OCI-LY7 (cell line): ENCODE measurements at regions not wholly inside any gene's neighbourhood (a gene's known extent, or its start where the extent isn't known, plus 50 kb on each side); places are given as distances from the start of the nearest gene placed in this dataset.

Experiments
- BruUV-seq: library from RNA; stranded (reverse); fragments of 400-500 nt; replicated peaks from 2 replicates; lab custom pipeline; 2021; lab: Mats Ljungman, UMichigan
- CTCF ChIA-PET: fragments of 300-600 bp; sonication (Branson Sonifier 250); formaldehyde crosslinking; loops from one replicate; lab custom pipeline; 2022; ENCODE audit warnings: antibody characterized with exemption; ENCODE audit not compliant: unreplicated experiment; lab: Charles Lee
- POLR2A ChIA-PET: fragments of 300-600 bp; sonication (Branson Sonifier 250); formaldehyde crosslinking; loops from one replicate; lab custom pipeline; 2022; ENCODE audit warnings: antibody characterized with exemption; lab: Charles Lee
- DNase-seq: peaks from one replicate; pipeline ENCODE4 v3.0.0-alpha.2; 2015; ENCODE audit warnings: low spot score
- H2AFZ ChIP-seq: fragments of 200-600 bp; sonication (generic), shearing (Covaris generic); 2 replicates; pipeline ENCODE4 v1.6.1; 2014; ENCODE audit warnings: mild to moderate bottlenecking, antibody characterized with exemption, low read length, moderate library complexity
- H3K27ac ChIP-seq: fragments of 200-600 bp; sonication (generic); 2 replicates; pipeline ENCODE4 v1.5.1; 2014; ENCODE audit warnings: mixed run types, low read depth, mild to moderate bottlenecking, moderate library complexity, low read length, inconsistent platforms; ENCODE audit not compliant: poor library complexity, severe bottlenecking
- H3K36me3 ChIP-seq: fragments of 200-600 bp; sonication (generic); 2 replicates; pipeline ENCODE4 v1.6.1; 2014; ENCODE audit warnings: mild to moderate bottlenecking, antibody characterized with exemption, low read length, moderate library complexity, mixed read lengths; ENCODE audit not compliant: insufficient read depth
- H3K4me1 ChIP-seq: fragments of 200-600 bp; sonication (generic); 2 replicates; pipeline ENCODE4 v1.5.1; 2014; ENCODE audit warnings: mild to moderate bottlenecking, low read length; ENCODE audit not compliant: insufficient read depth, poor library complexity, severe bottlenecking
- H3K4me2 ChIP-seq: fragments of 200-600 bp; sonication (generic); 2 replicates; pipeline ENCODE4 v1.6.1; 2014; ENCODE audit warnings: mild to moderate bottlenecking, low read length
- H3K4me3 ChIP-seq: fragments of 200-600 bp; sonication (generic); 2 replicates; pipeline ENCODE4 v1.5.1; 2014; ENCODE audit warnings: mild to moderate bottlenecking, low read depth, low read length; ENCODE audit not compliant: poor library complexity, severe bottlenecking
- H3K79me2 ChIP-seq: fragments of 200-600 bp; sonication (generic); 2 replicates; pipeline ENCODE4 v1.6.1; 2016; ENCODE audit warnings: low read depth, mild to moderate bottlenecking, low read length, moderate library complexity, mixed read lengths; ENCODE audit not compliant: insufficient read depth
- H3K9me2 ChIP-seq: fragments of 200-600 bp; sonication (generic); 2 replicates; pipeline ENCODE4 v1.6.1; 2016; ENCODE audit warnings: mild to moderate bottlenecking, low read length, mixed read lengths; ENCODE audit not compliant: insufficient read depth
- H3K9me3 ChIP-seq: fragments of 200-600 bp; sonication (generic); 2 replicates; pipeline ENCODE4 v1.6.1; 2014; ENCODE audit warnings: mild to moderate bottlenecking, mixed run types, low read length, mixed read lengths
- H4K20me1 ChIP-seq: fragments of 200-600 bp; sonication (generic); 2 replicates; pipeline ENCODE4 v1.6.1; 2014; ENCODE audit warnings: mild to moderate bottlenecking, antibody characterized with exemption, low read length, moderate library complexity, mixed read lengths; ENCODE audit not compliant: insufficient read depth
- EZH2phosphoT487 ChIP-seq: fragments of 200-600 bp; sonication (generic); IDR thresholded peaks from 2 replicates; pipeline ENCODE4 v1.6.1; 2018; ENCODE audit warnings: low read depth, borderline replicate concordance, mild to moderate bottlenecking, mixed run types, antibody characterized with exemption, low read length, moderate library complexity, mixed read lengths
- intact Hi-C: fragments of 100-400 bp; cut with micrococcal nuclease; formaldehyde crosslinking; loops from one replicate; pipeline ENCODE4 v1.10.0; 2022; ENCODE audit not compliant: unreplicated experiment
- TF ChIP-seq, protein P1 (sequence below): fragments of 200-600 bp; sonication (generic); conservative IDR thresholded peaks from 2 replicates; pipeline ENCODE4 v1.5.1; 2014; ENCODE audit warnings: mild to moderate bottlenecking, antibody characterized with exemption, low read length, moderate library complexity, mixed read lengths

DNA sequence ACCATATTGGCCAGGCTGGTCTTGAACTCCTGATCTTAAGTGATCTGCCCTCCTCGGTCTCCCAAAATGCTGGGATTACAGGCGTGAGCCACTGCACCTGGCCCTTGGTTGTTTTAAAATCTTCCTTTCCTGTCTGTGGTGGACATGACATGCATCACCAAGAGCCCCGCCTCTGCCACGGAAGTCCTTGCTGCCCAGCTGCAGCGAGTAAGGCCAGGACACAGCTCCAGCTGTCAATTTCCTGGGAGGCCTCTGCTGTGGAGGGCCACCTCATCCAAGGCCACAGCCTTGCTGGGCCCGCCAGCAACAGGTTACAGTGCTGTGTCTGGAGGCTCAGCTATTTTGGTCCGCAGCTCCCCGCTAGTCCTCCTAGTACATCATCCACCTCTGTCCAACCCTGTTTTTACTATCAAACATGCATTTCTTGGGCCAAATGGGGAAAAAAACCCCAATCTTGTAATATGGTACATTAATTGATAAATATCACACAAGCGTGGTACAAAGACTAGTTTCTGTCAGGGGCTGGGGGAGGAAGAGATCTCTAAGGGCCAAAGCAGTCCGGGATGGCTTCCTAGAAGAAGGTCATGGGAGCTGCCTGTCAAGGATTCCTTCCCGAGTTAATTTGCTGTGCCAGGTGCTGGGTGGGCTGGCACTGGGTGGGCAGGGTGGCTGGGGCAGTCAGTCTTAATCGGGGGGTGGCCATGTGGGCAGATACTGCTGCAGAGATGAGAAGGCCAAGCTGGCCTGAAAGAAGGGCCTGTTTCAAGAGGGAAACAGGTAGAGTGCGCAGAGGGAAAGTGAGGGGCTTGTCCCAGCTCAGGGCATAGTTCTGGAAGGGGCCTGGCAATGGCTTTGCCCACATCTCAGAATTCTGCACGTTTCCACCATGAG lies 100.5 kb downstream of the INHBB start:
- CTCF ChIA-PET, result no interaction called here

DNA sequence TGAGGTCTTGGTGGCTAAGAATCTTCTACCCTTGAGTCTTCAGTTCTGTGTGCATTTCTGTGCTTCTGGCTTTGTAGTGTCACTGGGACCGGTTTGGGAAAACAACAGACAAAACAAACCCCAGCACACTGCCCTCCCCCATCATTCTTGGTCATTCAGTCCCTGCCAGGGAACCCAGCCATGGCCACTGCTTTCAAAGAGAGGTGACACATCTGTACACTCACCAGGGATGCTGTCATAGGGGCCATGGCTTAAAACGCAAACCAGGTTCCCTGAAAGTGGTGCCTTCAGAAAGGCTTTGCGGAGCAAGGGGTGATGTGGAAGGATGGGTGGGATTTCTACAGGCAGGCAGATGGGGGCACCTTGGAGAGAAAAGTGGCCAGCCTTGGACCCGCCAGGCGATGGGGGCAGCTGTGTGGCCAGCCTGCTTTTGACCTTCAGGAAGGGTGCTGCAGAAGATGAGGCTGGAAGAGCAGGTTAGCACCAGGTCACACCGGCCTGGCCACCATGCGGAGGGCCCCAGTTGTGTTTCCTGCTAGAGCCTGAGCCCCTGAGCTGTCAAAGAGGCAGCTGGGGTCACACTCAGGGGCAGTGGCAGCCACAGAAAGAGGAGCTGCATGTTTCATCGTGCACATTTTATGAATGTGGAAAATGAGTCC lies 101.3 kb downstream of the INHBB start:
- Histone ChIP-seq H3K9me3 (no peaks in the 10 kb centered on the region), H4K20me1 (no peaks in the 10 kb centered on the region), H3K4me2 (no peak overlapping the region), H3K9me2 (no peaks in the 10 kb centered on the region), H3K4me3 (no peak overlapping the region), H3K36me3 (no peaks in the 10 kb centered on the region), H3K79me2 (no peaks in the 10 kb centered on the region), H3K4me1 (no peaks in the 10 kb centered on the region), H3K27ac (no peak overlapping the region), H2AFZ (no peak overlapping the region)
- BruUV-seq, result no TSS peak
- no peak for DNase-seq
- ChIA-PET POLR2A (interaction anchor here (1.1 kb wide), 1 partner anchor 13 kb away, joined by 3 read pairs; no protein-coding TSS in a partner anchor), CTCF (no interaction called here)
- no peak for TF ChIP-seq EZH2phosphoT487
- TF ChIP-seq, protein P1, sequence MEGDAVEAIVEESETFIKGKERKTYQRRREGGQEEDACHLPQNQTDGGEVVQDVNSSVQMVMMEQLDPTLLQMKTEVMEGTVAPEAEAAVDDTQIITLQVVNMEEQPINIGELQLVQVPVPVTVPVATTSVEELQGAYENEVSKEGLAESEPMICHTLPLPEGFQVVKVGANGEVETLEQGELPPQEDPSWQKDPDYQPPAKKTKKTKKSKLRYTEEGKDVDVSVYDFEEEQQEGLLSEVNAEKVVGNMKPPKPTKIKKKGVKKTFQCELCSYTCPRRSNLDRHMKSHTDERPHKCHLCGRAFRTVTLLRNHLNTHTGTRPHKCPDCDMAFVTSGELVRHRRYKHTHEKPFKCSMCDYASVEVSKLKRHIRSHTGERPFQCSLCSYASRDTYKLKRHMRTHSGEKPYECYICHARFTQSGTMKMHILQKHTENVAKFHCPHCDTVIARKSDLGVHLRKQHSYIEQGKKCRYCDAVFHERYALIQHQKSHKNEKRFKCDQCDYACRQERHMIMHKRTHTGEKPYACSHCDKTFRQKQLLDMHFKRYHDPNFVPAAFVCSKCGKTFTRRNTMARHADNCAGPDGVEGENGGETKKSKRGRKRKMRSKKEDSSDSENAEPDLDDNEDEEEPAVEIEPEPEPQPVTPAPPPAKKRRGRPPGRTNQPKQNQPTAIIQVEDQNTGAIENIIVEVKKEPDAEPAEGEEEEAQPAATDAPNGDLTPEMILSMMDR, result no peak
- intact Hi-C loops, result no loop called here

More for the DNA sequence above, 100.5 kb downstream of the INHBB start:
- Histone ChIP-seq H3K36me3 (no peaks in the 10 kb centered on the region), H4K20me1 (no peaks in the 10 kb centered on the region), H3K9me3 (no peaks in the 10 kb centered on the region), H3K4me3 (no peak overlapping the region), H3K4me1 (no peaks in the 10 kb centered on the region), H3K4me2 (no peak overlapping the region), H2AFZ (no peak overlapping the region), H3K27ac (no peak overlapping the region), H3K9me2 (no peaks in the 10 kb centered on the region), H3K79me2 (no peaks in the 10 kb centered on the region)
- no peak for TF ChIP-seq EZH2phosphoT487
- TF ChIP-seq, protein P1, result no peak
- POLR2A ChIA-PET, result interaction anchor here (1.1 kb wide), 1 partner anchor 14 kb away, joined by 3 read pairs; no protein-coding TSS in a partner anchor
- intact Hi-C loops, result no loop called here
- no TSS peak for BruUV-seq
- DNase-seq, result no peak
